ENCODE measurements at regions not wholly inside any gene's neighbourhood (a gene's known extent, or its start where the extent isn't known, plus 50 kb on each side); places are given as distances from the start of the nearest gene placed in this dataset.

- Histone ChIP-seq H2BK20ac (ENCODE audit: low read depth, low read length, poor library complexity, severe bottlenecking) (no peak overlapping the region), H2AK5ac (ENCODE audit: insufficient read length, low read length) (no peak overlapping the region), H3K27me3 (ENCODE audit: insufficient read depth, low read length) (no peaks in the 10 kb centered on the region), H3K9me3 (ENCODE audit: control insufficient read depth, low read depth, low read length) (no peaks in the 10 kb centered on the region), H3K4ac (ENCODE audit: low read depth, low read length) (no peak overlapping the region), H4K8ac (replicated peaks; ENCODE audit: insufficient read length, low read depth, low read length) (no peak overlapping the region), H3K23me2 (ENCODE audit: insufficient read length, low read depth, low read length, poor library complexity, severe bottlenecking) (no peaks in the 10 kb centered on the region), H3K56ac (ENCODE audit: insufficient read length, low read depth, low read length) (no peak overlapping the region), H3T11ph (ENCODE audit: low read length) (no peak overlapping the region), H3K23ac (ENCODE audit: insufficient read length, low read depth, low read length) (no peak overlapping the region), H4K20me1 (ENCODE audit: control insufficient read depth, insufficient read depth, insufficient read length) (no peaks in the 10 kb centered on the region), H2BK5ac (ENCODE audit: insufficient read length, low read length) (no peak overlapping the region), H2BK15ac (ENCODE audit: low read depth, low read length) (no peak overlapping the region), H4K5ac (ENCODE audit: insufficient read length, low read depth, low read length) (no peak overlapping the region), H3K4me1 (ENCODE audit: insufficient read depth, low read length) (no peaks in the 10 kb centered on the region), H2AFZ (ENCODE audit: low read length) (no peak overlapping the region), H3K79me1 (ENCODE audit: insufficient read depth, low read depth, low read length, poor library complexity, severe bottlenecking) (no peaks in the 10 kb centered on the region), H2BK12ac (ENCODE audit: insufficient read length, low read depth, low read length) (no peak overlapping the region), H3K18ac (ENCODE audit: insufficient read length, low read depth, low read length) (no peak overlapping the region), H3K14ac (ENCODE audit: insufficient read depth, low read length) (no peak overlapping the region), H3K4me2 (ENCODE audit: insufficient read depth, insufficient read length, low read length) (no peak overlapping the region), H2BK120ac (ENCODE audit: low read depth, low read length, poor library complexity, severe bottlenecking) (no peak overlapping the region), H3K27ac (ENCODE audit: insufficient read length, low read depth, low read length) (no peak overlapping the region), H4K91ac (ENCODE audit: insufficient read length, low read depth, low read length) (no peak overlapping the region), H3K79me2 (ENCODE audit: insufficient read depth, low read length) (no peaks in the 10 kb centered on the region), H3K9ac (ENCODE audit: extremely low read depth, insufficient read length, low read length) (no peak overlapping the region)
- Mint-ChIP-seq H3K4me3 (no peak overlapping the region), H3K27ac (no peak overlapping the region), H3K9me3 (no peaks in the 10 kb centered on the region), H3K27me3 (ENCODE audit: low read depth) (no peaks in the 10 kb centered on the region), H3K36me3 (ENCODE audit: insufficient read depth in 1 of 3, low read depth in 3 of 3) (no peaks in the 10 kb centered on the region), H3K4me1 (no peaks in the 10 kb centered on the region)
- WGBS (ENCODE audit: extremely low coverage, insufficient read length, low lambda C conversion rate): no CpG with 5 or more reads among the region's 2 CpGs
- TF ChIP-seq, protein P1, sequence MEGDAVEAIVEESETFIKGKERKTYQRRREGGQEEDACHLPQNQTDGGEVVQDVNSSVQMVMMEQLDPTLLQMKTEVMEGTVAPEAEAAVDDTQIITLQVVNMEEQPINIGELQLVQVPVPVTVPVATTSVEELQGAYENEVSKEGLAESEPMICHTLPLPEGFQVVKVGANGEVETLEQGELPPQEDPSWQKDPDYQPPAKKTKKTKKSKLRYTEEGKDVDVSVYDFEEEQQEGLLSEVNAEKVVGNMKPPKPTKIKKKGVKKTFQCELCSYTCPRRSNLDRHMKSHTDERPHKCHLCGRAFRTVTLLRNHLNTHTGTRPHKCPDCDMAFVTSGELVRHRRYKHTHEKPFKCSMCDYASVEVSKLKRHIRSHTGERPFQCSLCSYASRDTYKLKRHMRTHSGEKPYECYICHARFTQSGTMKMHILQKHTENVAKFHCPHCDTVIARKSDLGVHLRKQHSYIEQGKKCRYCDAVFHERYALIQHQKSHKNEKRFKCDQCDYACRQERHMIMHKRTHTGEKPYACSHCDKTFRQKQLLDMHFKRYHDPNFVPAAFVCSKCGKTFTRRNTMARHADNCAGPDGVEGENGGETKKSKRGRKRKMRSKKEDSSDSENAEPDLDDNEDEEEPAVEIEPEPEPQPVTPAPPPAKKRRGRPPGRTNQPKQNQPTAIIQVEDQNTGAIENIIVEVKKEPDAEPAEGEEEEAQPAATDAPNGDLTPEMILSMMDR (conservative IDR thresholded peaks at IDR 0.05): no peak
- no peak for DNase-seq
These were observed 205.8 kb upstream of the NCKAP5 start for GRCh38 chr2:133773854-133774653.
